Stimulated activated CD8-positive, alpha-beta memory T cell treated with anti-CD3 and anti-CD28 coated beads, Interleukin-15, amount 100 ng/mL, for 48 hours (primary cell): ENCODE measurements at regions not wholly inside any gene's neighbourhood (a gene's known extent, or its start where the extent isn't known, plus 50 kb on each side); places are given as distances from the start of the nearest gene placed in this dataset.
"Not testable (repeated sequence)": the region's sequence is repeated elsewhere in the genome, so short reads cannot be mapped to it uniquely, and the experiment has no call there.

Experiments used
- DNase-seq, 2 donors: peaks; one replicate each; pipeline ENCODE4 v3.0.0-alpha.2; 2020; ENCODE audit warnings: low read depth in 2 of 2

GRCh38 chr16:59543641-59544040, 809.5 kb upstream of the GOT2 start:
- no peak for DNase-seq

GRCh38 chr16:59540621-59541020, 806.5 kb upstream of the GOT2 start:
- no peak for DNase-seq

GRCh38 chr16:59535298-59535697, 801.2 kb upstream of the GOT2 start:
- DNase-seq, result no peak

- no peak for DNase-seq
These were observed 793.3 kb upstream of the GOT2 start for GRCh38 chr16:59527206-59527997.

GRCh38 chr16:59522826-59523225, 788.7 kb upstream of the GOT2 start:
- no peak for DNase-seq

GRCh38 chr16:59518721-59519120, 784.6 kb upstream of the GOT2 start:
- DNase-seq, result not testable (repeated sequence)

- no peak for DNase-seq
These were observed 780.5 kb upstream of the GOT2 start for GRCh38 chr16:59514651-59515050.

GRCh38 chr16:59510008-59510424, 775.9 kb upstream of the GOT2 start:
- no peak for DNase-seq

- no peak for DNase-seq
These were observed 766.5 kb upstream of the GOT2 start for GRCh38 chr16:59500601-59501000.

GRCh38 chr16:59487067-59487466, 753.0 kb upstream of the GOT2 start:
- DNase-seq, result no peak

GRCh38 chr16:59484833-59485516, 750.9 kb upstream of the GOT2 start:
- DNase-seq, result no peak

- no peak for DNase-seq
These were observed 744.7 kb upstream of the GOT2 start for GRCh38 chr16:59478838-59479237.

- no peak for DNase-seq
These were observed 736.4 kb upstream of the GOT2 start for GRCh38 chr16:59470556-59470955.

- no peak for DNase-seq
These were observed 735.1 kb upstream of the GOT2 start for GRCh38 chr16:59469266-59469665.

- no peak for DNase-seq
These were observed 729.7 kb upstream of the GOT2 start for GRCh38 chr16:59463776-59464175.

- DNase-seq, result no peak
These were observed 725.7 kb upstream of the GOT2 start for GRCh38 chr16:59459806-59460205.

GRCh38 chr16:59455497-59455896, 721.4 kb upstream of the GOT2 start:
- no peak for DNase-seq

- DNase-seq, result not testable (repeated sequence)
These were observed 716.4 kb upstream of the GOT2 start for GRCh38 chr16:59450513-59450912.

- no peak for DNase-seq
These were observed 706.4 kb upstream of the GOT2 start for GRCh38 chr16:59440502-59440901.

- no peak for DNase-seq
These were observed 698.8 kb upstream of the GOT2 start for GRCh38 chr16:59432896-59433295.

GRCh38 chr16:59432276-59432675, 698.2 kb upstream of the GOT2 start:
- no peak for DNase-seq

- no peak for DNase-seq
These were observed 690.7 kb upstream of the GOT2 start for GRCh38 chr16:59424714-59425273.
